COLO668 (cell line): ENCODE measurements at regions not wholly inside any gene's neighbourhood (a gene's known extent, or its start where the extent isn't known, plus 50 kb on each side); places are given as distances from the start of the nearest gene placed in this dataset.
"Not testable (repeated sequence)": the region's sequence is repeated elsewhere in the genome, so short reads cannot be mapped to it uniquely, and the experiment has no call there.

Source experiments
- DNase-seq: peaks from one replicate; lab custom pipeline; 2025; ENCODE audit not compliant: unreplicated experiment; lab: John Stamatoyannopoulos, UW

GRCh38 chr6:115302731-115303130 is 758.0 kb downstream of the FRK start:
- DNase-seq, result no peak

GRCh38 chr6:115287467-115287866 is 773.2 kb downstream of the FRK start:
- DNase-seq, result no peak

GRCh38 chr6:115276881-115277565 is 783.7 kb downstream of the FRK start:
- no peak for DNase-seq

GRCh38 chr6:115272311-115272710 is 788.4 kb downstream of the FRK start:
- no peak for DNase-seq

- no peak for DNase-seq
These were observed 789.3 kb downstream of the FRK start for GRCh38 chr6:115271434-115271833.

- peak; percentile 10 for DNase-seq
These were observed 789.7 kb downstream of the FRK start for GRCh38 chr6:115270953-115271352.

- DNase-seq, result no peak
These were observed 819.3 kb downstream of the FRK start for GRCh38 chr6:115241373-115241772.

GRCh38 chr6:115221198-115221597 is 839.5 kb downstream of the FRK start:
- no peak for DNase-seq

GRCh38 chr6:115220551-115221159 is 840.0 kb downstream of the FRK start:
- DNase-seq, result no peak

- no peak for DNase-seq
These were observed 841.0 kb downstream of the FRK start for GRCh38 chr6:115219645-115220044.

- no peak for DNase-seq
These were observed 843.9 kb downstream of the FRK start for GRCh38 chr6:115216835-115217234.

- DNase-seq, result no peak
These were observed 846.4 kb downstream of the FRK start for GRCh38 chr6:115214283-115214682.

GRCh38 chr6:115203381-115203780 is 857.3 kb downstream of the FRK start:
- no peak for DNase-seq

- DNase-seq, result no peak
These were observed 852.3 kb upstream of the HS3ST5 start for GRCh38 chr6:115194981-115195638.

- DNase-seq, result no peak
These were observed 849.2 kb upstream of the HS3ST5 start for GRCh38 chr6:115191989-115192388.

GRCh38 chr6:115190534-115190933 is 847.7 kb upstream of the HS3ST5 start:
- no peak for DNase-seq

GRCh38 chr6:115175456-115175855 is 832.6 kb upstream of the HS3ST5 start:
- not testable (repeated sequence) for DNase-seq

- not testable (repeated sequence) for DNase-seq
These were observed 823.1 kb upstream of the HS3ST5 start for GRCh38 chr6:115165912-115166311.

GRCh38 chr6:115159733-115160132 is 816.9 kb upstream of the HS3ST5 start:
- DNase-seq, result no peak

GRCh38 chr6:115137910-115138309 is 795.1 kb upstream of the HS3ST5 start:
- DNase-seq, result peak; percentile 5

- DNase-seq, result no peak
These were observed 791.0 kb upstream of the HS3ST5 start for GRCh38 chr6:115133790-115134189.
